ENCODE measurements at regions not wholly inside any gene's neighbourhood (a gene's known extent, or its start where the extent isn't known, plus 50 kb on each side); places are given as distances from the start of the nearest gene placed in this dataset.
A peak's percentile ranks its signal among the peaks of the same experiment; 100 is the strongest.

DNA sequence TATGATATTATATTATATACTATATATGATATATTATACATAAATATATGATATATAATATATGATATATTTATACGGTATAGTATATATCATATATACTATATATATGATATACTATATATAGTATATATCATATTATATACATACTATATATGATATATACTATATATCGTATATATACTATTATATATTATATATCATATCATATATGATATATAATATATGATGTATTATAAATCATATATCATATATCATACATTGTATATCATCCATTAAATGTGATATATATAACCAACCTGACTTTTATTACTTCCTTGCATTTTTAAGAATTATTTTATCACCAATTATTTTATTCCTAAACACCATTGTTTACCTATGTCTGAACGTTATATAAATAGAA lies 146.6 kb upstream of the PRSS16 start:
- Histone ChIP-seq H3K27me3 (ENCODE audit: control insufficient read depth, insufficient read depth, low read length) (no peaks in the 10 kb centered on the region), H3K4me3 (ENCODE audit: low read depth, low read length) (no peak overlapping the region), H3K36me3 (ENCODE audit: control insufficient read depth, insufficient read depth, low read length) (no peaks in the 10 kb centered on the region)
- TF ChIP-seq, protein P1, sequence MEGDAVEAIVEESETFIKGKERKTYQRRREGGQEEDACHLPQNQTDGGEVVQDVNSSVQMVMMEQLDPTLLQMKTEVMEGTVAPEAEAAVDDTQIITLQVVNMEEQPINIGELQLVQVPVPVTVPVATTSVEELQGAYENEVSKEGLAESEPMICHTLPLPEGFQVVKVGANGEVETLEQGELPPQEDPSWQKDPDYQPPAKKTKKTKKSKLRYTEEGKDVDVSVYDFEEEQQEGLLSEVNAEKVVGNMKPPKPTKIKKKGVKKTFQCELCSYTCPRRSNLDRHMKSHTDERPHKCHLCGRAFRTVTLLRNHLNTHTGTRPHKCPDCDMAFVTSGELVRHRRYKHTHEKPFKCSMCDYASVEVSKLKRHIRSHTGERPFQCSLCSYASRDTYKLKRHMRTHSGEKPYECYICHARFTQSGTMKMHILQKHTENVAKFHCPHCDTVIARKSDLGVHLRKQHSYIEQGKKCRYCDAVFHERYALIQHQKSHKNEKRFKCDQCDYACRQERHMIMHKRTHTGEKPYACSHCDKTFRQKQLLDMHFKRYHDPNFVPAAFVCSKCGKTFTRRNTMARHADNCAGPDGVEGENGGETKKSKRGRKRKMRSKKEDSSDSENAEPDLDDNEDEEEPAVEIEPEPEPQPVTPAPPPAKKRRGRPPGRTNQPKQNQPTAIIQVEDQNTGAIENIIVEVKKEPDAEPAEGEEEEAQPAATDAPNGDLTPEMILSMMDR (IDR thresholded peaks at IDR 0.05; ENCODE audit: insufficient read depth, low read length, severe bottlenecking), result no peak
- DNase-seq (ENCODE audit: low read depth) (no peak), FAIRE-seq (no peak)

DNA sequence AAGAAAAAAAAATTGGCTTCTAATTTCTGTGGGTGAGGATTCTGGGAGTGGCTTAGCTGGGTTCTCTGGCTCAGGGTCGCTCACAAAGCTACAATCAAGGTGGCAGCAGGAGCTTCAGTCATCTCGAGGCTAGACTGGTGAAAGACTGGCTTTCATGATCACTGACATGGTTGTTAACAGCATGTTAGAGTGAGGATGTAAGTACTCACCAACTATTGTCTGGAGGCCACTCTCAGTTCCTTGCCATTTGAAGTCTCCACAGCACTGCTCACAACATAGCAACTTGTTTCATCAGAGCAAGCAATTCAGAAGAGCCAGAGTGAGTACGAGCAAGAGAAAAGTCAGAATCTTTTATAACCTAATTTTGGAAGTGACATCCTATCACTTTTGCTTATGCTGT lies 145.7 kb upstream of the PRSS16 start:
- H3K36me3 ChIP-seq (ENCODE audit: control insufficient read depth, insufficient read depth, low read length), result no peaks in the 10 kb centered on the region
- FAIRE-seq (peak; percentile 68), DNase-seq (ENCODE audit: low read depth) (no peak)
- no peaks in the 10 kb centered on the region for H3K27me3 ChIP-seq (ENCODE audit: control insufficient read depth, insufficient read depth, low read length)
- H3K4me3 ChIP-seq (ENCODE audit: low read depth, low read length), result no peak overlapping the region
- TF ChIP-seq, protein P1 (IDR thresholded peaks at IDR 0.05; ENCODE audit: insufficient read depth, low read length, severe bottlenecking), result no peak

GRCh38 chr6:27106382-27106781 lies 141.1 kb upstream of the PRSS16 start:
- FAIRE-seq (no peak), DNase-seq (ENCODE audit: low read depth) (no peak)
- Histone ChIP-seq H3K36me3 (ENCODE audit: control insufficient read depth, insufficient read depth, low read length) (no peaks in the 10 kb centered on the region), H3K4me3 (ENCODE audit: low read depth, low read length) (no peak overlapping the region), H3K27me3 (ENCODE audit: control insufficient read depth, insufficient read depth, low read length) (no peaks in the 10 kb centered on the region)
- TF ChIP-seq, protein P1 (IDR thresholded peaks at IDR 0.05; ENCODE audit: insufficient read depth, low read length, severe bottlenecking), result no peak

GRCh38 chr6:27111743-27112142 lies 135.8 kb upstream of the PRSS16 start:
- FAIRE-seq (no peak), DNase-seq (ENCODE audit: low read depth) (no peak)
- TF ChIP-seq, protein P1 (IDR thresholded peaks at IDR 0.05; ENCODE audit: insufficient read depth, low read length, severe bottlenecking), result no peak

DNA sequence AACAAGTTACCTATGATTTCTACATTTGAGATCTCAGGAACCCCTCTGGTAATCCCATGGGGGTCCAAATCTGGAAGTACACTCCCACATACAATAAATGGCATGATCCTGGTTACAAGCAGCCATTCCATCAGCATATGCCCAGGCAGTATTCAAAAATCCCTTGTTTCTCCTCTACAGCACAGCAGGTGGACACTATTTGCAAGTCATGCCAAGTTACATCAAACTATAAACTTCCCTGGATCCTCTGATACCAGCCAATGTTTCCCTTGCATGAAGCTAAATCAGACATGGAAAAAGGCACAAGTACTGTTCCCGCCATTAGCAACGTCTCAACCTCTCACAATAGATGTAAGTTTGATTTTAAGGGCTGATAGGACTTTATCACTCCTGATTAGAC lies 134.5 kb upstream of the PRSS16 start:
- TF ChIP-seq, protein P1 (IDR thresholded peaks at IDR 0.05; ENCODE audit: insufficient read depth, low read length, severe bottlenecking), result no peak
- Histone ChIP-seq H3K27me3 (ENCODE audit: control insufficient read depth, insufficient read depth, low read length) (no peaks in the 10 kb centered on the region), H3K36me3 (ENCODE audit: control insufficient read depth, insufficient read depth, low read length) (no peaks in the 10 kb centered on the region), H3K4me3 (ENCODE audit: low read depth, low read length) (no peak overlapping the region)
- DNase-seq (ENCODE audit: low read depth), result no peak
- no peak for FAIRE-seq

More at GRCh38 chr6:27111743-27112142, 135.8 kb upstream of the PRSS16 start:
- Histone ChIP-seq H3K27me3 (ENCODE audit: control insufficient read depth, insufficient read depth, low read length) (no peaks in the 10 kb centered on the region), H3K4me3 (ENCODE audit: low read depth, low read length) (no peak overlapping the region), H3K36me3 (ENCODE audit: control insufficient read depth, insufficient read depth, low read length) (no peaks in the 10 kb centered on the region)

GRCh38 chr6:27119329-27119728 lies 128.2 kb upstream of the PRSS16 start:
- no peaks in the 10 kb centered on the region for H3K36me3 ChIP-seq (ENCODE audit: control insufficient read depth, insufficient read depth, low read length)
- H3K4me3 ChIP-seq (ENCODE audit: low read depth, low read length), result no peak overlapping the region
- FAIRE-seq, result no peak
- TF ChIP-seq, protein P1 (IDR thresholded peaks at IDR 0.05; ENCODE audit: insufficient read depth, low read length, severe bottlenecking), result no peak
- no peaks in the 10 kb centered on the region for H3K27me3 ChIP-seq (ENCODE audit: control insufficient read depth, insufficient read depth, low read length)
- no peak for DNase-seq (ENCODE audit: low read depth)

All from bronchial epithelial cell (primary cell).